ENCODE measurements at regions not wholly inside any gene's neighbourhood (a gene's known extent, or its start where the extent isn't known, plus 50 kb on each side); places are given as distances from the start of the nearest gene placed in this dataset.

DNA sequence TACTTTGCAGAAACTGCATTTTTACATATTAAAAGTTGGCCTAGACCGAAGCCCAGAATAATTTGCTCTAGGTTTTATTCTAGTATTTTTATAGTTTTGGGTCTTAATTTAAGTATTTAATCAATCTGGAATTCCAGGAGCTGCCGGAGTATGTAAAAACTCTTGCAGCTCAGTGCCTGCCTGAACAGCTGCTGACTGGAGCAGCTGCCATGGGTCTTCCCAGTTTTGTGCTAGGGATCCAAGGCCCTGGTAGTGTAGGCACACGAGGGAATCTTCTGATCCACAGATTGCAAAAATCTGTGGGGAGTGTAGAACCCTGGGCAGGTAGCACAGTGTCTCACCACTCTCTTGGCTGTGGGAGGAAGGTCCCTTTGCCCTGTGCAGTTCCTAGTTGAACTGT is 87.0 kb upstream of the HS3ST3A1 start (continued):
- TF ChIP-seq, protein P1, sequence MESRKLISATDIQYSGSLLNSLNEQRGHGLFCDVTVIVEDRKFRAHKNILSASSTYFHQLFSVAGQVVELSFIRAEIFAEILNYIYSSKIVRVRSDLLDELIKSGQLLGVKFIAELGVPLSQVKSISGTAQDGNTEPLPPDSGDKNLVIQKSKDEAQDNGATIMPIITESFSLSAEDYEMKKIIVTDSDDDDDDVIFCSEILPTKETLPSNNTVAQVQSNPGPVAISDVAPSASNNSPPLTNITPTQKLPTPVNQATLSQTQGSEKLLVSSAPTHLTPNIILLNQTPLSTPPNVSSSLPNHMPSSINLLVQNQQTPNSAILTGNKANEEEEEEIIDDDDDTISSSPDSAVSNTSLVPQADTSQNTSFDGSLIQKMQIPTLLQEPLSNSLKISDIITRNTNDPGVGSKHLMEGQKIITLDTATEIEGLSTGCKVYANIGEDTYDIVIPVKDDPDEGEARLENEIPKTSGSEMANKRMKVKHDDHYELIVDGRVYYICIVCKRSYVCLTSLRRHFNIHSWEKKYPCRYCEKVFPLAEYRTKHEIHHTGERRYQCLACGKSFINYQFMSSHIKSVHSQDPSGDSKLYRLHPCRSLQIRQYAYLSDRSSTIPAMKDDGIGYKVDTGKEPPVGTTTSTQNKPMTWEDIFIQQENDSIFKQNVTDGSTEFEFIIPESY (IDR thresholded peaks at IDR 0.05) = no peak
- TF ChIP-seq FOXA1 (IDR thresholded peaks at IDR 0.05) (no peak), GABPA (IDR thresholded peaks at IDR 0.05 in 1 of 2, conservative IDR thresholded peaks at IDR 0.05 in 1 of 2) (no peak), YY1 (IDR thresholded peaks at IDR 0.05) (no peak), JUND (IDR thresholded peaks at IDR 0.05) (no peak)

DNA sequence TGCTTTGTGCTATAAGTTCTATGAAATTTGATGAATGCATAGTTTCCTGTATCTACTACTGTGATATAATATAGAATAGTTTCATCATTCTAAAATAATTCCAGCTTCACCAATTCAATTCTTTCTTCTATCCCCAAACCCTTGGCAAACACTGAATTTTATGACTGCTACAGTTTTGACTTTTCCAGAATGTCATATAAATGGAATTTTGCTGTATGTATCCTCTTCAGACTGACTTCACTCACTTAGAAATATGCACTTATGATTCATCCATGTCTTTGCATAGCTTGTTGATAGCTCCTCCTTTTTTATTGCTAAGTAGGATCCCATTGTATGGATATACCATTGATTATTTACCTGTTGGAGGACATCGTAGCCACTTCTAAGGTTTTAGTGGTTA is 89.1 kb upstream of the HS3ST3A1 start:
- TF ChIP-seq, protein P2, sequence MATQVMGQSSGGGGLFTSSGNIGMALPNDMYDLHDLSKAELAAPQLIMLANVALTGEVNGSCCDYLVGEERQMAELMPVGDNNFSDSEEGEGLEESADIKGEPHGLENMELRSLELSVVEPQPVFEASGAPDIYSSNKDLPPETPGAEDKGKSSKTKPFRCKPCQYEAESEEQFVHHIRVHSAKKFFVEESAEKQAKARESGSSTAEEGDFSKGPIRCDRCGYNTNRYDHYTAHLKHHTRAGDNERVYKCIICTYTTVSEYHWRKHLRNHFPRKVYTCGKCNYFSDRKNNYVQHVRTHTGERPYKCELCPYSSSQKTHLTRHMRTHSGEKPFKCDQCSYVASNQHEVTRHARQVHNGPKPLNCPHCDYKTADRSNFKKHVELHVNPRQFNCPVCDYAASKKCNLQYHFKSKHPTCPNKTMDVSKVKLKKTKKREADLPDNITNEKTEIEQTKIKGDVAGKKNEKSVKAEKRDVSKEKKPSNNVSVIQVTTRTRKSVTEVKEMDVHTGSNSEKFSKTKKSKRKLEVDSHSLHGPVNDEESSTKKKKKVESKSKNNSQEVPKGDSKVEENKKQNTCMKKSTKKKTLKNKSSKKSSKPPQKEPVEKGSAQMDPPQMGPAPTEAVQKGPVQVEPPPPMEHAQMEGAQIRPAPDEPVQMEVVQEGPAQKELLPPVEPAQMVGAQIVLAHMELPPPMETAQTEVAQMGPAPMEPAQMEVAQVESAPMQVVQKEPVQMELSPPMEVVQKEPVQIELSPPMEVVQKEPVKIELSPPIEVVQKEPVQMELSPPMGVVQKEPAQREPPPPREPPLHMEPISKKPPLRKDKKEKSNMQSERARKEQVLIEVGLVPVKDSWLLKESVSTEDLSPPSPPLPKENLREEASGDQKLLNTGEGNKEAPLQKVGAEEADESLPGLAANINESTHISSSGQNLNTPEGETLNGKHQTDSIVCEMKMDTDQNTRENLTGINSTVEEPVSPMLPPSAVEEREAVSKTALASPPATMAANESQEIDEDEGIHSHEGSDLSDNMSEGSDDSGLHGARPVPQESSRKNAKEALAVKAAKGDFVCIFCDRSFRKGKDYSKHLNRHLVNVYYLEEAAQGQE (IDR thresholded peaks at IDR 0.05) = no peak
- TF ChIP-seq EGR1 (IDR thresholded peaks at IDR 0.05; ENCODE audit: low read depth in 2 of 2) (no peak), HNF4G (IDR thresholded peaks at IDR 0.05) (no peak)
- no peak for DNase-seq (ENCODE audit: low spot score)
- no peaks in the 10 kb centered on the region for H3K4me1 ChIP-seq (ENCODE audit: control insufficient read depth in 4 of 4, insufficient read depth in 4 of 4, low read length in 3 of 4)
- H3K9ac ChIP-seq (ENCODE audit: low read depth in 1 of 2, low read length in 2 of 2) = no peak overlapping the region
- no peaks in the 10 kb centered on the region for H3K36me3 ChIP-seq (ENCODE audit: control insufficient read depth in 4 of 4, insufficient read depth in 3 of 4, low read depth in 1 of 4, low read length in 3 of 4)
- H3K27me3 ChIP-seq (ENCODE audit: control insufficient read depth in 4 of 4, insufficient read depth in 4 of 4, low read length in 3 of 4) = no peaks in the 10 kb centered on the region
- WGBS = 86% methylated on average over 1 of the region's 1 CpG
- no peak overlapping the region for H3K4me3 ChIP-seq (ENCODE audit: low read depth in 1 of 3, low read length in 3 of 3)
- peaks cover 0 to 2% (median under 1%) of the 10 kb centered on the region in 4 donors for H3K9me3 ChIP-seq (ENCODE audit: control insufficient read depth in 4 of 4, low read length in 3 of 4)
- no peak overlapping the region for H3K27ac ChIP-seq (ENCODE audit: low read depth in 1 of 2, low read length in 2 of 2)

DNA sequence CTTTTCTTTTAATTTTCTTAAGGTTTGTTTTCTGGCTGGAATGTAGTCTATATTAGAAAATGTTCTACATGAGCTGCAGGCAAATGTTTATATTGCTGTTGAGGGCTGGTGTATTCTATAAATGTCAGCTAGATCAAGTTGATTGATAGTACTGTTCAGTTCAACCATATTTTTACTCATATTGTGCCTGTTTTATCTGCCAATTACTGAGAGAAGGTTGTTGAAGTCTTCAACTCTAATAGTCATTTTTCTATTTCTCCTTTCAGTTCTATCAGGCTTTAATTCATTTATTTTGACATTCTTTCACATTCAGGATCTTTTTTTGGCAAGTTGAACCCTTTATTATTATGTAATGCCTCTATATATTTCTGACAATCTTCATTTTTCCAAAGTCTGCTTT is 93.2 kb upstream of the HS3ST3A1 start:
- H3K4me1 ChIP-seq (ENCODE audit: control insufficient read depth in 4 of 4, insufficient read depth in 4 of 4, low read length in 3 of 4) = no peaks in the 10 kb centered on the region
- H3K36me3 ChIP-seq (ENCODE audit: control insufficient read depth in 4 of 4, insufficient read depth in 3 of 4, low read depth in 1 of 4, low read length in 3 of 4) = no peaks in the 10 kb centered on the region
- TF ChIP-seq, protein P1 (IDR thresholded peaks at IDR 0.05) = no peak
- TF ChIP-seq RXRA (IDR thresholded peaks at IDR 0.05) (no peak), TAF1 (conservative IDR thresholded peaks at IDR 0.05) (no peak), RAD21 (IDR thresholded peaks at IDR 0.05) (no peak), FOXA2 (IDR thresholded peaks at IDR 0.05) (no peak), FOXA1 (IDR thresholded peaks at IDR 0.05) (no peak), HNF4A (conservative IDR thresholded peaks at IDR 0.05) (no peak), EGR1 (IDR thresholded peaks at IDR 0.05; ENCODE audit: low read depth in 2 of 2) (no peak), GABPA (IDR thresholded peaks at IDR 0.05 in 1 of 2, conservative IDR thresholded peaks at IDR 0.05 in 1 of 2) (no peak), JUND (IDR thresholded peaks at IDR 0.05) (no peak), SP1 (IDR thresholded peaks at IDR 0.05) (no peak), HNF4G (IDR thresholded peaks at IDR 0.05) (no peak)
- TF ChIP-seq, protein P3, sequence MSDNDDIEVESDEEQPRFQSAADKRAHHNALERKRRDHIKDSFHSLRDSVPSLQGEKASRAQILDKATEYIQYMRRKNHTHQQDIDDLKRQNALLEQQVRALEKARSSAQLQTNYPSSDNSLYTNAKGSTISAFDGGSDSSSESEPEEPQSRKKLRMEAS (IDR thresholded peaks at IDR 0.05) = no peak
- TF ChIP-seq, protein P4, sequence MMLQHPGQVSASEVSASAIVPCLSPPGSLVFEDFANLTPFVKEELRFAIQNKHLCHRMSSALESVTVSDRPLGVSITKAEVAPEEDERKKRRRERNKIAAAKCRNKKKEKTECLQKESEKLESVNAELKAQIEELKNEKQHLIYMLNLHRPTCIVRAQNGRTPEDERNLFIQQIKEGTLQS (IDR thresholded peaks at IDR 0.05) = no peak
- TF ChIP-seq, protein P2 (IDR thresholded peaks at IDR 0.05) = no peak
- H3K4me3 ChIP-seq (ENCODE audit: low read depth in 1 of 3, low read length in 3 of 3) = no peak overlapping the region
- no peak overlapping the region for H3K27ac ChIP-seq (ENCODE audit: low read depth in 1 of 2, low read length in 2 of 2)
- DNase-seq (ENCODE audit: low spot score) = no peak
- H3K9me3 ChIP-seq (ENCODE audit: control insufficient read depth in 4 of 4, low read length in 3 of 4) = peaks cover 0 to 2% (median under 1%) of the 10 kb centered on the region in 4 donors
- H3K27me3 ChIP-seq (ENCODE audit: control insufficient read depth in 4 of 4, insufficient read depth in 4 of 4, low read length in 3 of 4) = no peaks in the 10 kb centered on the region
- H3K9ac ChIP-seq (ENCODE audit: low read depth in 1 of 2, low read length in 2 of 2) = no peak overlapping the region
